SK-N-SH treated with all-trans-retinoic acid at 6 μM for 48 hours (cell line): ENCODE measurements at regions not wholly inside any gene's neighbourhood (a gene's known extent, or its start where the extent isn't known, plus 50 kb on each side); places are given as distances from the start of the nearest gene placed in this dataset.

Experiments used
- ARNTL ChIP-seq: fragments of 450-650 bp; formaldehyde crosslinking; IDR thresholded peaks from 2 replicates; pipeline ENCODE4 v1.5.0; 2020; ENCODE audit warnings: low read depth, mild to moderate bottlenecking, moderate library complexity, borderline replicate concordance
- BACH2 ChIP-seq: fragments of 250-450 bp; sonication (Bioruptor Pico); IDR thresholded peaks from 2 replicates; pipeline ENCODE4 v1.9.0; 2021; ENCODE audit warnings: mild to moderate bottlenecking, borderline replicate concordance
- PATZ1 ChIP-seq: fragments of 250-450 bp; sonication (Bioruptor Pico); IDR thresholded peaks from 2 replicates; pipeline ENCODE4 v1.8.0; 2020; ENCODE audit warnings: mild to moderate bottlenecking, moderate library complexity, borderline replicate concordance
- POU6F1 ChIP-seq: fragments of 250-450 bp; sonication (Bioruptor Pico); IDR thresholded peaks from 2 replicates; pipeline ENCODE4 v1.8.0; 2021; ENCODE audit warnings: low read depth, mild to moderate bottlenecking, moderate library complexity, borderline replicate concordance
- PPARA ChIP-seq: fragments of 250-450 bp; sonication (Bioruptor Pico); IDR thresholded peaks from 2 replicates; pipeline ENCODE4 v1.5.0; 2020; ENCODE audit warnings: mild to moderate bottlenecking, borderline replicate concordance
- TOX ChIP-seq: fragments of 250-450 bp; sonication (Bioruptor Pico); IDR thresholded peaks from 2 replicates; pipeline ENCODE4 v1.8.0; 2021; ENCODE audit warnings: mild to moderate bottlenecking, moderate library complexity, borderline replicate concordance
- ZNF8 ChIP-seq: fragments of 450-650 bp; formaldehyde crosslinking; IDR thresholded peaks from 2 replicates; pipeline ENCODE4 v1.5.0; 2020; ENCODE audit warnings: mild to moderate bottlenecking, moderate library complexity

- no peak for TF ChIP-seq ZNF8 (CRISPR knock-in tag)
- no peak for TF ChIP-seq TOX (CRISPR knock-in tag)
- no peak for TF ChIP-seq PATZ1 (CRISPR knock-in tag)
- no peak for TF ChIP-seq ARNTL
- TF ChIP-seq BACH2 (CRISPR knock-in tag): no peak
- no peak for TF ChIP-seq PPARA (CRISPR knock-in tag)
- TF ChIP-seq POU6F1 (CRISPR knock-in tag): no peak
Measured at GRCh38 chr6:81819767-81820166, 67.3 kb upstream of the TENT5A start.
